Liver (tissue), 8 donors: ENCODE measurements at regions not wholly inside any gene's neighbourhood (a gene's known extent, or its start where the extent isn't known, plus 50 kb on each side); places are given as distances from the start of the nearest gene placed in this dataset.

Source experiments
- DNase-seq: peaks from one replicate; pipeline ENCODE4 v3.0.0-alpha.2; 2017; ENCODE audit warnings: low spot score
- H3K27ac ChIP-seq, 2 donors: one replicate each; pipeline ENCODE4 v1.7.0; 2013; ENCODE audit warnings: inconsistent platforms in 2 of 2, low read length in 2 of 2, control low read depth in 1 of 2, low read depth in 1 of 2, mild to moderate bottlenecking in 1 of 2
- H3K27me3 ChIP-seq, 4 donors: one replicate each; pipeline versions ENCODE4 v1.6.1 to v1.7.0; 2013; ENCODE audit warnings: low read length in 3 of 4, inconsistent platforms in 1 of 4, mild to moderate bottlenecking in 1 of 4, moderate library complexity in 1 of 4; ENCODE audit not compliant: control insufficient read depth in 4 of 4, insufficient read depth in 4 of 4
- H3K36me3 ChIP-seq, 4 donors: one replicate each; pipeline versions ENCODE4 v1.6.1 to v1.7.0; 2013; ENCODE audit warnings: low read length in 3 of 4, mild to moderate bottlenecking in 3 of 4, low read depth in 1 of 4, moderate library complexity in 1 of 4; ENCODE audit not compliant: control insufficient read depth in 4 of 4, insufficient read depth in 3 of 4
- H3K4me1 ChIP-seq, 4 donors: one replicate each; pipeline versions ENCODE4 v1.6.1 to v1.7.0; 2013; ENCODE audit warnings: low read length in 3 of 4, mild to moderate bottlenecking in 3 of 4, moderate library complexity in 1 of 4; ENCODE audit not compliant: control insufficient read depth in 4 of 4, insufficient read depth in 4 of 4
- H3K4me3 ChIP-seq, 3 donors: one replicate each; pipeline versions ENCODE4 v1.6.1 to v1.7.0; 2013; ENCODE audit warnings: low read length in 3 of 3, control low read depth in 1 of 3, low read depth in 1 of 3, mild to moderate bottlenecking in 1 of 3
- H3K9ac ChIP-seq, 2 donors: one replicate each; pipeline ENCODE4 v1.7.0; 2013; ENCODE audit warnings: low read length in 2 of 2, mild to moderate bottlenecking in 2 of 2, moderate library complexity in 2 of 2, control low read depth in 1 of 2, low read depth in 1 of 2
- H3K9me3 ChIP-seq, 4 donors: one replicate each; pipeline versions ENCODE4 v1.6.1 to v1.7.0; 2013; ENCODE audit warnings: low read length in 3 of 4; ENCODE audit not compliant: control insufficient read depth in 4 of 4
- ATF3 ChIP-seq: IDR thresholded peaks from 2 replicates; pipeline ENCODE4 v1.6.1; 2016; ENCODE audit warnings: antibody characterized with exemption
- CTCF ChIP-seq: fragments of 150-350 bp; IDR thresholded peaks from 2 replicates; pipeline ENCODE4 v1.5.1; 2017; ENCODE audit warnings: improper control_type of control experiment, low read depth, low read length; ENCODE audit not compliant: missing input control
- EGR1 ChIP-seq, 2 donors: IDR thresholded peaks; 2 replicates each; pipeline ENCODE4 v1.6.1; 2016 to 2018; ENCODE audit warnings: antibody characterized with exemption in 2 of 2, low read depth in 2 of 2
- FOXA1 ChIP-seq: IDR thresholded peaks from 2 replicates; pipeline ENCODE4 v1.6.1; 2016; ENCODE audit warnings: antibody characterized with exemption
- GABPA ChIP-seq, 2 donors: IDR thresholded peaks in 1 of 2; conservative IDR thresholded peaks in 1 of 2; 2 replicates each; pipeline ENCODE4 v1.6.1; 2016; ENCODE audit warnings: antibody characterized with exemption in 2 of 2, mild to moderate bottlenecking in 1 of 2, moderate library complexity in 1 of 2
- HNF4A ChIP-seq, 2 donors: conservative IDR thresholded peaks; 2 replicates each; pipeline ENCODE4 v1.6.1; 2016; ENCODE audit warnings: antibody characterized with exemption in 2 of 2, mild to moderate bottlenecking in 2 of 2
- HNF4G ChIP-seq: IDR thresholded peaks from 2 replicates; pipeline ENCODE4 v1.6.1; 2016; ENCODE audit warnings: antibody characterized with exemption
- JUND ChIP-seq, 2 donors: IDR thresholded peaks; 2 replicates each; pipeline ENCODE4 v1.6.1; 2016; ENCODE audit warnings: antibody characterized with exemption in 2 of 2
- MAX ChIP-seq: IDR thresholded peaks from 2 replicates; pipeline ENCODE4 v1.6.1; 2016; ENCODE audit warnings: antibody characterized with exemption
- NR2F2 ChIP-seq: IDR thresholded peaks from 2 replicates; pipeline ENCODE4 v1.6.1; 2016; ENCODE audit warnings: antibody characterized with exemption
- RAD21 ChIP-seq, 2 donors: IDR thresholded peaks; 2 replicates each; pipeline ENCODE4 v1.6.1; 2016; ENCODE audit warnings: antibody characterized with exemption in 2 of 2, mild to moderate bottlenecking in 2 of 2
- RXRA ChIP-seq, 2 donors: IDR thresholded peaks; 2 replicates each; pipeline ENCODE4 v1.6.1; 2017 to 2018; ENCODE audit warnings: antibody characterized with exemption in 2 of 2, mild to moderate bottlenecking in 1 of 2
- SP1 ChIP-seq: IDR thresholded peaks from 2 replicates; pipeline ENCODE4 v1.6.1; 2018; ENCODE audit warnings: antibody characterized with exemption, mild to moderate bottlenecking
- TAF1 ChIP-seq: conservative IDR thresholded peaks from 2 replicates; pipeline ENCODE4 v1.6.1; 2016; ENCODE audit warnings: antibody characterized with exemption, mild to moderate bottlenecking
- WGBS: extraction: QIAGEN DNeasy Blood & Tissue Kit; methylation state at CpG from one replicate; pipeline ENCODE4 v1.1.7; 2013; 5-methylcytosine and 5-hydroxymethylcytosine counted together
- TF ChIP-seq, protein P1 (sequence below): IDR thresholded peaks from 2 replicates; pipeline ENCODE4 v1.6.1; 2016; ENCODE audit warnings: antibody characterized with exemption
- donor health status: healthy.
- donor health status: healthy.
- donor health status: healthy.
- donor health status: healthy.
- donor health status: healthy.

- WGBS: 75% methylated on average over 11 of the region's 11 CpGs
- H3K27ac ChIP-seq: no peak overlapping the region
- no peak overlapping the region for H3K4me3 ChIP-seq
- H3K27me3 ChIP-seq: no peaks in the 10 kb centered on the region
- no peaks in the 10 kb centered on the region for H3K4me1 ChIP-seq
- no peaks in the 10 kb centered on the region for H3K9me3 ChIP-seq
- no peak for DNase-seq
- no peaks in the 10 kb centered on the region for H3K36me3 ChIP-seq
- H3K9ac ChIP-seq: no peak overlapping the region
- TF ChIP-seq RXRA (IDR thresholded peaks at IDR 0.05) (no peak), TAF1 (no peak), JUND (IDR thresholded peaks at IDR 0.05) (no peak), EGR1 (IDR thresholded peaks at IDR 0.05; ENCODE audit: low read depth in 2 of 2) (no peak), MAX (no peak), SP1 (no peak), RAD21 (IDR thresholded peaks at IDR 0.05) (no peak), CTCF (no peak), FOXA1 (no peak), GABPA (IDR thresholded peaks at IDR 0.05 in 1 of 2, conservative IDR thresholded peaks at IDR 0.05 in 1 of 2) (no peak), HNF4G (no peak), NR2F2 (no peak)
- TF ChIP-seq, protein P1, sequence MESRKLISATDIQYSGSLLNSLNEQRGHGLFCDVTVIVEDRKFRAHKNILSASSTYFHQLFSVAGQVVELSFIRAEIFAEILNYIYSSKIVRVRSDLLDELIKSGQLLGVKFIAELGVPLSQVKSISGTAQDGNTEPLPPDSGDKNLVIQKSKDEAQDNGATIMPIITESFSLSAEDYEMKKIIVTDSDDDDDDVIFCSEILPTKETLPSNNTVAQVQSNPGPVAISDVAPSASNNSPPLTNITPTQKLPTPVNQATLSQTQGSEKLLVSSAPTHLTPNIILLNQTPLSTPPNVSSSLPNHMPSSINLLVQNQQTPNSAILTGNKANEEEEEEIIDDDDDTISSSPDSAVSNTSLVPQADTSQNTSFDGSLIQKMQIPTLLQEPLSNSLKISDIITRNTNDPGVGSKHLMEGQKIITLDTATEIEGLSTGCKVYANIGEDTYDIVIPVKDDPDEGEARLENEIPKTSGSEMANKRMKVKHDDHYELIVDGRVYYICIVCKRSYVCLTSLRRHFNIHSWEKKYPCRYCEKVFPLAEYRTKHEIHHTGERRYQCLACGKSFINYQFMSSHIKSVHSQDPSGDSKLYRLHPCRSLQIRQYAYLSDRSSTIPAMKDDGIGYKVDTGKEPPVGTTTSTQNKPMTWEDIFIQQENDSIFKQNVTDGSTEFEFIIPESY: no peak
These were observed 86.3 kb downstream of the PMAIP1 start for GRCh38 chr18:59986139-59986538.

DNA sequence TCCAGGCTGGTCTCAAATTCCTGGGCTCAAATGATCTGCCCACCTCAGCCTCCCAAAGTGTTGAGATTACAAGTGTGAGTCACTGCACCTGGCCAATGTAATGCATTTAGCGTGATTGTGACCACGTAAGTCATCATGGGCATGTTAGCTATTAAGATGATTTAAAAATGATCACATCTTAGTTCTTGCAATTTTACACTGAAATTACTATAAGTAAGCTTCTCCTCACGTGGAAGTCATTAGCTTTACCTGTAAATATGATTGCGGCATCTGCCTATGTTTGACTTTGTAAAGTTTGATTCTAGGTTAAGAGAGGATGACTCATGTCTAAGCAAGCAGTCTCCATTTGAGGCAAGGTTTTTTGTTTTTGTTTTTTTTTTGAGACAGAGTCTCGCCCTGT is 85.5 kb downstream of the PMAIP1 start:
- DNase-seq: no peak
- no peaks in the 10 kb centered on the region for H3K36me3 ChIP-seq
- H3K9me3 ChIP-seq: no peaks in the 10 kb centered on the region
- H3K27ac ChIP-seq: no peak overlapping the region
- no peaks in the 10 kb centered on the region for H3K4me1 ChIP-seq
- TF ChIP-seq, protein P1: no peak
- TF ChIP-seq HNF4A (conservative IDR thresholded peaks at IDR 0.05) (no peak), ATF3 (no peak)
- no peak overlapping the region for H3K9ac ChIP-seq
- no peak overlapping the region for H3K4me3 ChIP-seq
- 91% methylated on average over 5 of the region's 5 CpGs for WGBS
- H3K27me3 ChIP-seq: no peaks in the 10 kb centered on the region
